GM12872 (cell line): ENCODE measurements at regions not wholly inside any gene's neighbourhood (a gene's known extent, or its start where the extent isn't known, plus 50 kb on each side); places are given as distances from the start of the nearest gene placed in this dataset.

Experiments used
- CTCF ChIP-seq: IDR thresholded peaks from 3 replicates; pipeline ENCODE4 v1.5.1; 2011; ENCODE audit warnings: low read depth, mild to moderate bottlenecking, low read length, moderate library complexity; ENCODE audit not compliant: insufficient read depth

- no peak for TF ChIP-seq CTCF
These were observed 318.0 kb upstream of the KLF12 start for GRCh38 chr13:74452176-74452575.

GRCh38 chr13:74450964-74451363 lies 316.8 kb upstream of the KLF12 start:
- TF ChIP-seq CTCF: no peak

GRCh38 chr13:74450525-74450845 lies 316.3 kb upstream of the KLF12 start:
- no peak for TF ChIP-seq CTCF

- no peak for TF ChIP-seq CTCF
These were observed 315.8 kb upstream of the KLF12 start for GRCh38 chr13:74449811-74450524.

- TF ChIP-seq CTCF: no peak
These were observed 310.8 kb upstream of the KLF12 start for GRCh38 chr13:74444864-74445479.

- TF ChIP-seq CTCF: no peak
These were observed 310.0 kb upstream of the KLF12 start for GRCh38 chr13:74444161-74444571.

- no peak for TF ChIP-seq CTCF
These were observed 309.4 kb upstream of the KLF12 start for GRCh38 chr13:74443631-74444030.
